ENCODE measurements at regions not wholly inside any gene's neighbourhood (a gene's known extent, or its start where the extent isn't known, plus 50 kb on each side); places are given as distances from the start of the nearest gene placed in this dataset.

GRCh38 chr2:4336864-4337263 is 633.5 kb downstream of the DCDC2C start:
- TF ChIP-seq CTCF (conservative IDR thresholded peaks at IDR 0.05; ENCODE audit: low read length) = no peak
- TF ChIP-seq EZH2phosphoT487 (IDR thresholded peaks at IDR 0.05; ENCODE audit: borderline replicate concordance) = no peak
